ENCODE measurements at regions not wholly inside any gene's neighbourhood (a gene's known extent, or its start where the extent isn't known, plus 50 kb on each side); places are given as distances from the start of the nearest gene placed in this dataset.

DNA sequence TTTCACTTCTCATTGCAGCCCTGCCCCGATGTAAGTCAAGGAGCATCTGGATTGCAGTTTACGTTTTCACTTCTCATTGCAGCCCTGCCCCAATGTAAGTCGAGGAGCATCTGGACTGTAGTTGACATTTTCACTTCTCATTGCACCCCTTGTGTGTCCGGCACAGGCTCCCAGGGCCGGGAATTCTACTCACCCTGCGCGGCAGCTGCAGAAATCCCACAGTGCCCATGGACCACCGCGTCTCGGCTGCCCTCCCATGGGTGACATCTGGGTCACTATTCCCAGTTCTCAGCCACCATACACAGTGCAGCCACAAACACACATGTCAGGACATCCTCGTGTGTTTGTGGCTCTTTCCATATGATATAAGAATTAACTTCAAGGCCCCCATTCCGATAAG lies 378.5 kb downstream of the ADGRD1 start:
- TF ChIP-seq, protein P1, sequence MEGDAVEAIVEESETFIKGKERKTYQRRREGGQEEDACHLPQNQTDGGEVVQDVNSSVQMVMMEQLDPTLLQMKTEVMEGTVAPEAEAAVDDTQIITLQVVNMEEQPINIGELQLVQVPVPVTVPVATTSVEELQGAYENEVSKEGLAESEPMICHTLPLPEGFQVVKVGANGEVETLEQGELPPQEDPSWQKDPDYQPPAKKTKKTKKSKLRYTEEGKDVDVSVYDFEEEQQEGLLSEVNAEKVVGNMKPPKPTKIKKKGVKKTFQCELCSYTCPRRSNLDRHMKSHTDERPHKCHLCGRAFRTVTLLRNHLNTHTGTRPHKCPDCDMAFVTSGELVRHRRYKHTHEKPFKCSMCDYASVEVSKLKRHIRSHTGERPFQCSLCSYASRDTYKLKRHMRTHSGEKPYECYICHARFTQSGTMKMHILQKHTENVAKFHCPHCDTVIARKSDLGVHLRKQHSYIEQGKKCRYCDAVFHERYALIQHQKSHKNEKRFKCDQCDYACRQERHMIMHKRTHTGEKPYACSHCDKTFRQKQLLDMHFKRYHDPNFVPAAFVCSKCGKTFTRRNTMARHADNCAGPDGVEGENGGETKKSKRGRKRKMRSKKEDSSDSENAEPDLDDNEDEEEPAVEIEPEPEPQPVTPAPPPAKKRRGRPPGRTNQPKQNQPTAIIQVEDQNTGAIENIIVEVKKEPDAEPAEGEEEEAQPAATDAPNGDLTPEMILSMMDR (IDR thresholded peaks at IDR 0.05; ENCODE audit: low read depth, low read length) = no peak
- no peak for TF ChIP-seq MYC (IDR thresholded peaks at IDR 0.05; ENCODE audit: low read depth, low read length)
- no peak for TF ChIP-seq POLR2A (IDR thresholded peaks at IDR 0.05; ENCODE audit: extremely low read depth, insufficient read length)

Data from NB4 (cell line).